ENCODE measurements at regions not wholly inside any gene's neighbourhood (a gene's known extent, or its start where the extent isn't known, plus 50 kb on each side); places are given as distances from the start of the nearest gene placed in this dataset.

GRCh38 chr10:117673230-117674010, 130.9 kb downstream of the EMX2 start:
- DNase-seq: no peak

- no peak for DNase-seq
Observed at GRCh38 chr10:117674201-117674600, 131.7 kb downstream of the EMX2 start.

GRCh38 chr10:117674646-117675045, 132.1 kb downstream of the EMX2 start:
- DNase-seq: peak; percentile 41

GRCh38 chr10:117675514-117676055, 133.0 kb downstream of the EMX2 start:
- peak; percentile 35 for DNase-seq

GRCh38 chr10:117677239-117677638, 134.7 kb downstream of the EMX2 start:
- no peak for DNase-seq

- no peak for DNase-seq
Observed at GRCh38 chr10:117677890-117678500, 135.4 kb downstream of the EMX2 start.

- no peak for DNase-seq
Observed at GRCh38 chr10:117680601-117681000, 138.1 kb downstream of the EMX2 start.

GRCh38 chr10:117681104-117681503, 138.6 kb downstream of the EMX2 start:
- no peak for DNase-seq

GRCh38 chr10:117684046-117684610, 141.6 kb downstream of the EMX2 start:
- DNase-seq: no peak

- no peak for DNase-seq
Observed at GRCh38 chr10:117684672-117685211, 142.2 kb downstream of the EMX2 start.

- DNase-seq: no peak
Observed at GRCh38 chr10:117685431-117685830, 142.9 kb downstream of the EMX2 start.

- no peak for DNase-seq
Observed at GRCh38 chr10:117686606-117687005, 144.1 kb downstream of the EMX2 start.

- DNase-seq: no peak
Observed at GRCh38 chr10:117688358-117688757, 145.8 kb downstream of the EMX2 start.

GRCh38 chr10:117689566-117689965, 147.0 kb downstream of the EMX2 start:
- DNase-seq: no peak

GRCh38 chr10:117690359-117690758, 147.8 kb downstream of the EMX2 start:
- DNase-seq: no peak

- DNase-seq: no peak
Observed at GRCh38 chr10:117694190-117694589, 151.6 kb downstream of the EMX2 start.

GRCh38 chr10:117697402-117697801, 154.9 kb downstream of the EMX2 start:
- no peak for DNase-seq

GRCh38 chr10:117698809-117699208, 156.3 kb downstream of the EMX2 start:
- no peak for DNase-seq

GRCh38 chr10:117699436-117700075, 157.0 kb downstream of the EMX2 start:
- DNase-seq: no peak

- no peak for DNase-seq
Observed at GRCh38 chr10:117710181-117710798, 167.7 kb downstream of the EMX2 start.

- DNase-seq: no peak
Observed at GRCh38 chr10:117716889-117717288, 174.3 kb downstream of the EMX2 start.

Data from eye (tissue), 1 donor.